ENCODE measurements at regions not wholly inside any gene's neighbourhood (a gene's known extent, or its start where the extent isn't known, plus 50 kb on each side); places are given as distances from the start of the nearest gene placed in this dataset.

DNA sequence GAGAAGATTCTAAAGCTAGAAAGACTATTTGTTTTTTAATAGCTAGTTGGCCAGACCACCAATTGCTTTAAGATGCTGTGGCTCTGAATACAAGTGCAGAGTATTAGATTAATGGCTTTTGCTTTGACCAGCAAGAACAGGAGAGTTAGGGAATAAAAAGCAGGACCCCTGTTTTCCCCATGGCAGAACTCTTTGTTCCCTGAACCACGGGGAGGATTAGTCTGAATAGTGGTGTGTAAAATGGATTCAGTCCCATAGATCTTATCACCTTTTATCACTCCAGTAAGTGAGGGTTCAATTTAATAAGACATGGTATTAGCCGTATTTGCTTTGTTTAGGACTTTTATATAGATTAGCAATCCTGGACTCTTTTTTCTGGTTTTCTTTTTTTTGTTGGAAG, 562.6 kb upstream of the DPPA4 start:
- peaks cover 9% of the 10 kb centered on the region for H3K4me1 Mint-ChIP-seq
- DNase-seq (ENCODE audit: low spot score in 2 of 2): no peak
- no peak overlapping the region for H3K4me3 Mint-ChIP-seq
- H3K27ac Mint-ChIP-seq (ENCODE audit: low read depth): no peak overlapping the region
- H3K9me3 Mint-ChIP-seq: no peaks in the 10 kb centered on the region
- H3K27me3 Mint-ChIP-seq: no peaks in the 10 kb centered on the region
- no peaks in the 10 kb centered on the region for H3K36me3 Mint-ChIP-seq (ENCODE audit: insufficient read depth)
- ATAC-seq (replicated peaks; ENCODE audit: extremely low read depth, poor library complexity, severe bottlenecking): no peak

DNA sequence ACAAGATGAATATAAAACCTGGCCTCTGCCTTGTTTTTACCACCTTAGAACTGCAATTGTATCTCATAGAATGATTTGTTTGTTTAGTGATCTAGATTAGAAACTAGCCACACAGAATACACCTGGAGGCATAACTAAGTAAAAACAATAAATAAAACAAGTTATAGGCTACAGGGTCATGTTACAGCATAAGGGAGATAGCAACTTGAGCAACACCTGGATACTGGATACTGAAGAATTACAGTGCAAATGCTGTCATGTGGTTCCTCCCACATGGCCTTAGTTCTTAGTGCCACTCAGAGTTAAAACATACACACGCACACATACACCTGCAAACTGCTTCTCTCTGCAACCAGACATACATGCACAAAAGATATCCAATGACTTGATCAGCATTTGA, 563.4 kb upstream of the DPPA4 start:
- no peaks in the 10 kb centered on the region for H3K9me3 Mint-ChIP-seq
- no peaks in the 10 kb centered on the region for H3K27me3 Mint-ChIP-seq
- peak overlapping the region; percentile 17 for H3K27ac Mint-ChIP-seq (ENCODE audit: low read depth)
- H3K36me3 Mint-ChIP-seq (ENCODE audit: insufficient read depth): no peaks in the 10 kb centered on the region
- no peak for ATAC-seq (replicated peaks; ENCODE audit: extremely low read depth, poor library complexity, severe bottlenecking)
- no peak for DNase-seq (ENCODE audit: low spot score in 2 of 2)
- H3K4me1 Mint-ChIP-seq: peaks cover 9% of the 10 kb centered on the region
- H3K4me3 Mint-ChIP-seq: no peak overlapping the region

DNA sequence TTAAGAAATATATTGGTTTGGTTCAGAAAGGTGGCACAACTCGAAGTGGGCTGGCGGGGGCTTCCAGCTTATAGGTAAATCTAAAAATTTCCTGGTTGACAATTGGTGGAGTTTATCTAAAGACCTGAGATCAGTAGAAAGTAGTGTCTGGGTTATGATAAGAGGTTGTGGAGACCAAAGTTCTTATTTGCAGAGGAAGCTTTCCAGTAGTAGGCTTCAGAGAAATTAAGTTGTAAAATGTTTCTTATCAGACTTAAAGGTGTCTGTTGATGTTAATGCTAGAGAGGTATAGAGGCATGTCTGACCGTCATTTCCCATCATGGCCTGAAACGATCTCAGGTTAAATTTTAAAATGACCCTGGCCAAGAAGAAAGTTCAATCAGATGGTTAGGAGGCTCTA, 565.2 kb upstream of the DPPA4 start:
- Mint-ChIP-seq H3K27ac (ENCODE audit: low read depth) (no peak overlapping the region), H3K27me3 (no peaks in the 10 kb centered on the region), H3K36me3 (ENCODE audit: insufficient read depth) (no peaks in the 10 kb centered on the region), H3K4me1 (peaks cover 9% of the 10 kb centered on the region), H3K9me3 (peaks cover 5% of the 10 kb centered on the region), H3K4me3 (no peak overlapping the region)
- ATAC-seq (replicated peaks; ENCODE audit: extremely low read depth, poor library complexity, severe bottlenecking): no peak
- DNase-seq (ENCODE audit: low spot score in 2 of 2): no peak

DNA sequence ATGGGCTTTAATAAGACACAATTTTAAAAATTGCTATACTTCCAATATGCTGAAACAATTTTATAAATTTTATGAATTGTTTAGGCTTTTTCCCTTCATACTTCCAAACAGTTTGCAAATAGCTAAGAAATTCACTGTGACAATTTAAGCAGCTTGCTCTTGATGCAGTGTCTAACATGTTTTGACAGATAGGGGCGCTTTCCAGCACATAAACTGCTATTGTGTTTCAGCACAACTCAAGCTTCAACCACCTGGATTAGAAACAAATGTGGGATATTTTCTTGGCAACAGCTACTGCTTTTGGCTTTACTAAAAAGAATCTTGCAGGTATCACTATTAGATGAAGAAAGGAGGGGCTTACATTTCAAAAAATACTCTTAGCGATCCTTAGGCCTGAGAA, 565.8 kb upstream of the DPPA4 start:
- no peak overlapping the region for H3K4me3 Mint-ChIP-seq

DNA sequence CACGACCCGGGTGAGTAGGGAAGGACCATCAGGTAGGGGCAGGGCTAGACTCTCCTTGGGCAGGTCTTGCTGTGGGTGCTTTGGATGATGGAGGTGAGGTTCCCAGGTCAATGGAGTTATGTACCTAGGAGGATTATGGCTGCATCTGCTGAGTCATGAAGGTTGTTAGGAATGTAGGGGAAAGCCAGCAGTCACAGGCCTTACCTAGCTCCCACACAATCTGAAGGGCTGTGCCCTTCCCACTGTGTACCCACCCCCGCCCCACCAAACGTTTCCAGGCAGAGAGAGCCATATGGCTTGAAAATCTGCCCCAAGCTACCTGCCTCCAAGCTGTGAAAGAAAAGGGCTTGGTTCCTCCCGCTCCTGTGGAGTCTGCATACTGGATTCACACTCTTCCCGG, 573.4 kb upstream of the DPPA4 start:
- Mint-ChIP-seq H3K4me3 (no peak overlapping the region), H3K36me3 (ENCODE audit: insufficient read depth) (no peaks in the 10 kb centered on the region), H3K27ac (ENCODE audit: low read depth) (no peak overlapping the region), H3K4me1 (no peaks in the 10 kb centered on the region), H3K27me3 (no peaks in the 10 kb centered on the region), H3K9me3 (peaks cover 11% of the 10 kb centered on the region)
- ATAC-seq (replicated peaks; ENCODE audit: extremely low read depth, poor library complexity, severe bottlenecking) (no peak), DNase-seq (ENCODE audit: low spot score in 2 of 2) (no peak)

More for the DNA sequence above, 565.8 kb upstream of the DPPA4 start:
- H3K9me3 Mint-ChIP-seq: peaks cover 5% of the 10 kb centered on the region
- DNase-seq (ENCODE audit: low spot score in 2 of 2): no peak
- H3K36me3 Mint-ChIP-seq (ENCODE audit: insufficient read depth): no peaks in the 10 kb centered on the region
- H3K4me1 Mint-ChIP-seq: peaks cover 9% of the 10 kb centered on the region
- no peak overlapping the region for H3K27ac Mint-ChIP-seq (ENCODE audit: low read depth)
- ATAC-seq (replicated peaks; ENCODE audit: extremely low read depth, poor library complexity, severe bottlenecking): no peak
- H3K27me3 Mint-ChIP-seq: no peaks in the 10 kb centered on the region

DNA sequence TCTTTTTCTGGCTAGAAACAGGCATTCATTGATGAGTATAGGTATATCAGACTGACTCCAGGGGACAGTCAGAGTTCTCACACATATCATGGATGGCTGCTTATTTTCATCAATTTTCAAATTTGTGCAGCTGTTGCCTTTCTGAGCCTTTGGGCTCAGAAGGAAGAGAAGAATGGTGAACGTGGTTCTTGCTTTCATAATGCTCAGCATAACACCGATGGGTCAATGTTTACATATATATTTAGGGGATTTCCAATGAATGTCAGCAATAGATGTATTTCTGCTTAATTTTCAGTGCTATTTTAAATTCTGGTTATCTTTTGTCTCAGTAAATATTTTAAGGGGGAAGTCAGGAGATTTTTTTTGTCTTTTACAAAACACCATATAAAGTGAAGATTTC, 581.4 kb upstream of the DPPA4 start:
- ATAC-seq (replicated peaks; ENCODE audit: extremely low read depth, poor library complexity, severe bottlenecking) (no peak), DNase-seq (ENCODE audit: low spot score in 2 of 2) (no peak)
- H3K36me3 Mint-ChIP-seq (ENCODE audit: insufficient read depth): no peaks in the 10 kb centered on the region
- H3K4me1 Mint-ChIP-seq: no peaks in the 10 kb centered on the region
- no peak overlapping the region for H3K4me3 Mint-ChIP-seq
- no peak overlapping the region for H3K27ac Mint-ChIP-seq (ENCODE audit: low read depth)
- no peaks in the 10 kb centered on the region for H3K27me3 Mint-ChIP-seq
- peaks cover 3% of the 10 kb centered on the region for H3K9me3 Mint-ChIP-seq

DNA sequence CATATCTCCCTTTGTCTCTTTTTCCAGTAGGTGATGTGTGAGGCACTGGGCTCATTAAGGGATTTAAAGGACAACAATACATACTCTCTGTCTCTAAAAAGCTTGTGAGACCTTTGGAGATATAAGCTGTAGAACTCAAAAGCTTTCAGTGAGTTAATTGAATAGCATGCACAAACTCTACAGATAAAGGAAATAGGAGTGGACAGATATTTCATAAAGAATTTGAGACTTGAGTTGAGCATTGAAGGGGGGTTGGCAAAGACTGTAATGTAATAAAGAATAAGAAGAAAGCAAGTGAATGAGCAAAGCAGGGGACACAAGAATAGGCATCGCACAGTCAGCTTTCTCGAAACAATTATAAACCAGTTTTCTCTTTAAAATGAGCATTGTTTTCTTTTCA, 583.4 kb upstream of the DPPA4 start:
- no peak for ATAC-seq (replicated peaks; ENCODE audit: extremely low read depth, poor library complexity, severe bottlenecking)
- H3K27ac Mint-ChIP-seq (ENCODE audit: low read depth): no peak overlapping the region
- no peak for DNase-seq (ENCODE audit: low spot score in 2 of 2)
- no peaks in the 10 kb centered on the region for H3K27me3 Mint-ChIP-seq
- H3K4me1 Mint-ChIP-seq: no peaks in the 10 kb centered on the region
- H3K36me3 Mint-ChIP-seq (ENCODE audit: insufficient read depth): no peaks in the 10 kb centered on the region
- H3K9me3 Mint-ChIP-seq: no peaks in the 10 kb centered on the region
- no peak overlapping the region for H3K4me3 Mint-ChIP-seq

DNA sequence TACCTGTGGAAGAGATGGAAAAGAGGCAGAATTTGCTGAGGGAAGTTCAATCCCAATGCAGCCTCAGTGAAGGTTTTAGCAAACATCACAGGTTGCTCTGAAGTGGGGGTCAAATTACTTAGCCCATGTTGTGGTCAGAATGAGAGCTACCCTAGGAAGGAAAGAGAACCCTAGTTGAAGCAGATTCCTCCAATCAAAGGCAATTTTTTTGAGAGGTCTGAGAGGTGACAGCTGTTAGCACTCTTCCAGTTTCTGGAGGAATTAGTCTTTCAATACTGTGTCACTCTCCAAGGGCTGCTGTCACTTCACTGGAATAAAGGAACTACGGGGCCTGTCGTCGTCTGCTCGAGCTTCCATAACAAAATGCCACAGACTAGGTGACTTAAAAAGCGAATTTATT, 584.2 kb upstream of the DPPA4 start:
- DNase-seq (ENCODE audit: low spot score in 2 of 2) (no peak), ATAC-seq (replicated peaks; ENCODE audit: extremely low read depth, poor library complexity, severe bottlenecking) (no peak)
- no peaks in the 10 kb centered on the region for H3K27me3 Mint-ChIP-seq
- H3K4me1 Mint-ChIP-seq: no peaks in the 10 kb centered on the region
- no peak overlapping the region for H3K4me3 Mint-ChIP-seq
- no peak overlapping the region for H3K27ac Mint-ChIP-seq (ENCODE audit: low read depth)
- H3K36me3 Mint-ChIP-seq (ENCODE audit: insufficient read depth): no peaks in the 10 kb centered on the region
- no peaks in the 10 kb centered on the region for H3K9me3 Mint-ChIP-seq

DNA sequence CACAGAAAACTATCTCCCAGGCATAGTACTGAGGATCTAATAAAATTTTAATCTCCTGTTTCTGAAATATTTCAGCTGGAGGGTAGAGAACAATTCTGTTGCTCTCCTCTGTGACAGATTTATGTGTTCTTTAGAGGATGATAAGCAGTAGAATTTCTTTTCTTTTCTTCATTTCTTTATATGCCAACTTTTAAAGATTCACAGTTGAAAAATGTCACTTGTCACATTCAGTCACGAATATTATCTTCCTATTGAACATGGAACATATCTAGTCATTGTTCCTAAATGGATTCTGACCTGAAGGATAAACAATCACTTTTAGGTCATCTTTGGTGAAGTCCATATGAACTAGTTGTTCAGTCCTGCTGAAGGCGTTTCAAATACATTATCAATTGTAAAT, 585.5 kb upstream of the DPPA4 start:
- DNase-seq (ENCODE audit: low spot score in 2 of 2): no peak
- Mint-ChIP-seq H3K4me1 (no peaks in the 10 kb centered on the region), H3K36me3 (ENCODE audit: insufficient read depth) (no peaks in the 10 kb centered on the region), H3K4me3 (no peak overlapping the region), H3K27ac (ENCODE audit: low read depth) (no peak overlapping the region), H3K27me3 (no peaks in the 10 kb centered on the region), H3K9me3 (no peaks in the 10 kb centered on the region)
- no peak for ATAC-seq (replicated peaks; ENCODE audit: extremely low read depth, poor library complexity, severe bottlenecking)

DNA sequence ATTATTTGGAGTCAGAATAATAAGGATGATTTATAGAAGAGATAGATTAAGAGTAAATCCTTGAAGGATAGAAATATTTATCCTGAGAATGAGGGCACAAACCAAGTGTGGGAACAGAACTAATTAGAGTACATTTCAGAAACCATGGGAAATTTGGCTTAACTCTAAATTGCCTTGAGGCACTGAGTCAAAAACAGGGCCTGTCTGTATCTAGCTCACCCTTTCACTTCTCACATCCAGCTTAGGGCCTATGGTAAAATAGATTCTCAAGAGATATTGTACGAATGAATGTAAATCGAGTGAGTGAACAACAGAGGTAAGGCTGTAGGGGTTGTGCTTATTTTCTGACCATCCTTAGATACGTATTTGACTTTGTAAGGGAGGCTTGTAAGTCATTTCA, 586.1 kb upstream of the DPPA4 start:
- H3K4me1 Mint-ChIP-seq: no peaks in the 10 kb centered on the region
- ATAC-seq (replicated peaks; ENCODE audit: extremely low read depth, poor library complexity, severe bottlenecking): no peak
- no peak for DNase-seq (ENCODE audit: low spot score in 2 of 2)
- H3K36me3 Mint-ChIP-seq (ENCODE audit: insufficient read depth): no peaks in the 10 kb centered on the region
- no peaks in the 10 kb centered on the region for H3K9me3 Mint-ChIP-seq
- no peaks in the 10 kb centered on the region for H3K27me3 Mint-ChIP-seq
- no peak overlapping the region for H3K4me3 Mint-ChIP-seq
- H3K27ac Mint-ChIP-seq (ENCODE audit: low read depth): no peak overlapping the region

DNA sequence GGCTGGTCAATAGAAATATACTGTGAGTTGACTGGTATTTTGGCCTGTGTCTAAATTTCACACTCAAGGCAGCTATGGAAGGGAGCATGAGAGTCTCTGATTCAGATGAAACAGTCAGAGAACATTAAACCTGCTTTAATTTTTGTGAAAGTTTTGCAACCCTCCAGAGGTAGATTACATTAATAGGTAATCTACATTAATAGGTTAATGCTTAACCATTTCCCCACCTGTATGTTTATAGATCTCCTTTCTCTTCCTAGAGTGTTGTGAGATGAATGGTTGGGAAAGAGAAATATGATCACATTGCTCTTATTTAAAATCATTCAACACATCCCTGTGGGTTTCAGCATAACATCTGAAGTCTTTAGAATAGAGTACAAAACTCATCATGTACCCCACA, 586.9 kb upstream of the DPPA4 start:
- DNase-seq (ENCODE audit: low spot score in 2 of 2): no peak
- no peak for ATAC-seq (replicated peaks; ENCODE audit: extremely low read depth, poor library complexity, severe bottlenecking)
- H3K9me3 Mint-ChIP-seq: no peaks in the 10 kb centered on the region
- no peaks in the 10 kb centered on the region for H3K36me3 Mint-ChIP-seq (ENCODE audit: insufficient read depth)
- no peak overlapping the region for H3K27ac Mint-ChIP-seq (ENCODE audit: low read depth)
- no peak overlapping the region for H3K4me3 Mint-ChIP-seq
- H3K27me3 Mint-ChIP-seq: no peaks in the 10 kb centered on the region
- H3K4me1 Mint-ChIP-seq: no peaks in the 10 kb centered on the region

DNA sequence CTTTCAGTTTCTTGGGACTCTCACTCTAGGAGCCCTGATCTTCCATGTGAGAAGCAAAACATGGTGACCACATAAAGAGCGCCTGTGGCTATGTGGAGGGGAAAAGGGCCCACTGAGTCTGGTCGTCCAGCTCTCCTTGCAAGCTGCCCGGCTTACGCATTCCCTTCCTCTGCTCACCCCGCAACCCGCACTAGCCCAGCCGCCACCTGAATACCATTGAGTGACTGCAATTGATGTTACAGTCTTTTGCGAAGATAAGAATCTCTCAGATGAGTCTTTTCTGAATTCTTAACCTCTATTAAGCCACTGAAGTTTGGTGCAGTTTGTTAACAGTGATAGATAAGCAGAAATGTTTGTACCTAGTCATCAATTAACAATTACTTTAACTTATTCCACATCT, 589.0 kb upstream of the DPPA4 start:
- Mint-ChIP-seq H3K9me3 (no peaks in the 10 kb centered on the region), H3K4me1 (no peaks in the 10 kb centered on the region), H3K36me3 (ENCODE audit: insufficient read depth) (no peaks in the 10 kb centered on the region), H3K4me3 (no peak overlapping the region), H3K27ac (ENCODE audit: low read depth) (no peak overlapping the region), H3K27me3 (no peaks in the 10 kb centered on the region)
- DNase-seq (ENCODE audit: low spot score in 2 of 2) (no peak), ATAC-seq (replicated peaks; ENCODE audit: extremely low read depth, poor library complexity, severe bottlenecking) (no peak)

DNA sequence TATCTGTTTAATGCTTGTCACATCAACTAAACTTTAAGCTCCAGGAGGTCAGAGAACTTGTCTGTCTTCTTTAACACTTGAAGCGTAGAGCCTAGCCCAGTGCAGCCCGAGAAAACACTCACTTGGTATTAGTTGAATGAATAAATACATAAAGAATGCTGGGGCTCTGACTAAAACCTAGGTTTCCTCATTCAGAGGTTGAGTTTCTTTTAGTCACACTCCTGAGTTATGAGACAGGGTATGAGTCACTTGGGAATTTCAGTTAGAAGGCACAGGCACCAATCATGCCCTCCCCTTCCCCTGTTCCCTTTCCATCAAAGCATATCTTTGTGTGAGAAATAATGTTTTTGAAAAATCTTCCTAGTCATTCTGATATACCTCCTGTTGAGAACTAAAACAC, 589.8 kb upstream of the DPPA4 start:
- Mint-ChIP-seq H3K27me3 (no peaks in the 10 kb centered on the region), H3K9me3 (no peaks in the 10 kb centered on the region), H3K4me1 (no peaks in the 10 kb centered on the region), H3K27ac (ENCODE audit: low read depth) (no peak overlapping the region), H3K4me3 (no peak overlapping the region), H3K36me3 (ENCODE audit: insufficient read depth) (no peaks in the 10 kb centered on the region)
- ATAC-seq (replicated peaks; ENCODE audit: extremely low read depth, poor library complexity, severe bottlenecking) (no peak), DNase-seq (ENCODE audit: low spot score in 2 of 2) (no peak)

DNA sequence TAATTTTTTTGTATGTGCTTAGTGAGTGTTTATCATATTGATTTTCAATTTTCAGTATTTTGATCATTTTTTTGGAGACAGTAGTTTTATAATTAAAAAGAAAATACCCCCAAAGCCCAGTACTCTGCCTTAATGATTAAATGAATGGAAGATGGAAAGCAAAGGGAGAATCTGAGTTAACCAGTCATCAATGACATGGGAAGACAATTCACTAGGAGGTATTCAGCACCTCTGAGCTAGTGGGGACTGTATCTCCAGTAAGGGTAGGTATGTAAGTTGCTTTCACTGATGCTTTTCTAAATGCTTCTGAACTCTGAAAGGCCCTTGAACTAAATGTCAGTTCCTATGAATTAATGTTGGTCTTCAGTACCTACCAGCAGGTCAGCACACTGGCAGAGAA, 590.4 kb upstream of the DPPA4 start:
- Mint-ChIP-seq H3K4me3 (no peak overlapping the region), H3K27me3 (no peaks in the 10 kb centered on the region), H3K4me1 (no peaks in the 10 kb centered on the region), H3K27ac (ENCODE audit: low read depth) (no peak overlapping the region), H3K9me3 (no peaks in the 10 kb centered on the region), H3K36me3 (ENCODE audit: insufficient read depth) (no peaks in the 10 kb centered on the region)
- ATAC-seq (replicated peaks; ENCODE audit: extremely low read depth, poor library complexity, severe bottlenecking): no peak
- DNase-seq (ENCODE audit: low spot score in 2 of 2): no peak

All from central memory CD8-positive, alpha-beta T cell (primary cell).